SIG-M5 treated with dmso at 0.1 percent for 504 hours (cell line): ENCODE measurements at regions not wholly inside any gene's neighbourhood (a gene's known extent, or its start where the extent isn't known, plus 50 kb on each side); places are given as distances from the start of the nearest gene placed in this dataset.
"Not testable (repeated sequence)": the region's sequence is repeated elsewhere in the genome, so short reads cannot be mapped to it uniquely, and the experiment has no call there.

Source experiments
- DNase-seq: peaks from one replicate; lab custom pipeline; 2025; ENCODE audit not compliant: unreplicated experiment; lab: John Stamatoyannopoulos, UW

- DNase-seq: peak; percentile 44
These were observed 324.2 kb downstream of the AEBP2 start for GRCh38 chr12:19763488-19763887.

DNA sequence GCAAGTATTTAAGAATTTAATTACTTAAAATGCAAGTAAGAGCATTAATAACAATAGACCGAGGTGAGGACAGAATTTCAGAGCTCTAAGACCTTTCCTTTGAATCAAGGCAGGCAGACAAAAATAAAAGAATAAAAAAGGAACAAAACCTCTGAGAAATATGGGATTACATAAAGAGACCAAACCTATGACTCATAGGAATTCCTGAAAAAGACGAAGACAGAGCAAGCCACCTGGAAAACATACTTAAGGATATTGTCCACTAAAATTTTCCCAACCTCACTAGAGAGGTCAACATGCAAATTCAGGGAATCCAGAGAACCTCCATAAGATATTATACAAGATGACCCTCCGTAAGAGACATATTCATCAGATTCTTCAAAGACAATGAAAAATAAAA, 325.1 kb downstream of the AEBP2 start:
- DNase-seq: no peak

- no peak for DNase-seq
These were observed 332.6 kb downstream of the AEBP2 start for GRCh38 chr12:19771858-19772257.

DNA sequence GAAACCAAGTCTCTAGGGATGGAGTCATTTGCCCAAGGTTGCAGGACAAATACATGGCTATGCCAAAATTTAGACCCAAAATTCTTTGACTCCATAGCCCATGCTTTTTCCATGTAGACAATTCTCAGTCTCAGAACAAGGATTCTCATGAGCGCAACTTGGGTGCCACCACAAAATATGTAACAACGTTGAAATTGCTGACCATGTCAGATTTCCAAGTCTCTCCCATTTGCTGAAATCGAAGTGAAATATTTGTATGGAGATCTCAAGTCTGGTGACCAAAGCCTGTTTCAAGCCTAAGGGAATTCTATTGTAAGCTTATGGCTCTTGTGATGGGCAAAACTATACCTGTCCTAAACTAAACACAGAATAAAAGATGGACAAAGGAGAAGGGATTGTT, 333.5 kb downstream of the AEBP2 start:
- DNase-seq: no peak

DNA sequence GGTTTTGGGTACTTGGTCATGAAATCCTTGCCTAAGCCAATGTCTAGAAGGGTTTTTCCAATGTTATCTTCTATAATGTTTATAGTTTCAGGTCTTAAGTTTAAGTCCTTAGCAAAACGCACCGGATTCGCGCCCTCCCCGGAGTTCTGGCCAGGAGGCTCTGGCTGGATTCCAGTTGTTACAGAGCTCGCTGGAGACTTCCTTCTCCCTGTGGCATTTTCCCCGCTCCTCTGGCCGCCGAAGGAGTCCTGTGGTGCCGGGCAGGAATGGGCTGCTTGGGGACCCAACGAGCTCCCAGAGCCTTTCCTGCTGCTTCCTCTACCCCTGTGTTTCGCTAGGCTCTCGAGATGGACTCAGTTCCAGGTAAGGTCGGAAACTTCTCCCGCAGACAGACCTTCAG, 335.9 kb downstream of the AEBP2 start:
- no peak for DNase-seq

- DNase-seq: not testable (repeated sequence)
These were observed 336.7 kb downstream of the AEBP2 start for GRCh38 chr12:19775976-19776375.

- peak; percentile 38 for DNase-seq
These were observed 338.9 kb downstream of the AEBP2 start for GRCh38 chr12:19778172-19778571.

- no peak for DNase-seq
These were observed 339.5 kb downstream of the AEBP2 start for GRCh38 chr12:19778797-19779196.

- DNase-seq: no peak
These were observed 340.2 kb downstream of the AEBP2 start for GRCh38 chr12:19779395-19780056.

DNA sequence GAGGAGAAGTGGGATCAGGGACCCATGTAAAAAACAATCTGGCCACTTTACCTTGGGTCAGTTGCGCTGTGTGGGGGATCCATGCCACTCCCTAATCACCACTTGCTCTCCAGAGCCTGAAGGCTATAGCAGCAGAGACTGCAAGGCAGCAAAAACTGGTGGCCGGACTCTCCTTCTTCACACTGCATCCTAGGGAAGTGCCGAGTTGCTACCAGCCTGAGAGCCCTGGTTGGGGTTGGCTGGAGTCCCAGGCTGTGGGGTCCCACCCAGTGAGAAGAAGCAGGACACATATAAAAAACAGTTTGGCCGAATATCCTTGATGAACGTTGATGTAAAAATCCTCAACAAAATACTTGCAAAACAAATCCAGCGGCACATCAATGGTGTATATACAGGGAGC, 341.2 kb downstream of the AEBP2 start:
- DNase-seq: no peak

- no peak for DNase-seq
These were observed 344.5 kb downstream of the AEBP2 start for GRCh38 chr12:19783547-19784444.

GRCh38 chr12:19792028-19792427, 352.7 kb downstream of the AEBP2 start:
- DNase-seq: no peak

DNA sequence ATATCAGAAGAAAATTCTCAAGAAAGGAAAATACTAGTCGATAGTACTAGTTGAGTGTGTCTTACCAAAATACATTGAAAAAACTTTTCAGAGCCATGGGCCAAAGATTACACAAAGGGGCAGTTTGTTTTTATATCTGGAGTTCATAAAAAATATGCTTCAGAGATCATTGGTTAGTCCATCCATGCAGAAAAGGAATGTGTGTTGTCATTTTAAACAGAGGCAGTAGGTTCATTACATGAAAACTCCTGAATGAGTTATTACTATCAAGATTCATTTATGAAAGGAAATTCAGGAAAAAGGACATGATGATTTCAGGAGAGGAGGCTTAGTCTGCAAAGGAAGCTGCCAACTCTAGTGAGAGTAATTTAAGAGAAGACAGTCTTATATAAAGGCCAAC, 354.8 kb downstream of the AEBP2 start:
- no peak for DNase-seq

GRCh38 chr12:19799216-19799615, 359.9 kb downstream of the AEBP2 start:
- DNase-seq: no peak

DNA sequence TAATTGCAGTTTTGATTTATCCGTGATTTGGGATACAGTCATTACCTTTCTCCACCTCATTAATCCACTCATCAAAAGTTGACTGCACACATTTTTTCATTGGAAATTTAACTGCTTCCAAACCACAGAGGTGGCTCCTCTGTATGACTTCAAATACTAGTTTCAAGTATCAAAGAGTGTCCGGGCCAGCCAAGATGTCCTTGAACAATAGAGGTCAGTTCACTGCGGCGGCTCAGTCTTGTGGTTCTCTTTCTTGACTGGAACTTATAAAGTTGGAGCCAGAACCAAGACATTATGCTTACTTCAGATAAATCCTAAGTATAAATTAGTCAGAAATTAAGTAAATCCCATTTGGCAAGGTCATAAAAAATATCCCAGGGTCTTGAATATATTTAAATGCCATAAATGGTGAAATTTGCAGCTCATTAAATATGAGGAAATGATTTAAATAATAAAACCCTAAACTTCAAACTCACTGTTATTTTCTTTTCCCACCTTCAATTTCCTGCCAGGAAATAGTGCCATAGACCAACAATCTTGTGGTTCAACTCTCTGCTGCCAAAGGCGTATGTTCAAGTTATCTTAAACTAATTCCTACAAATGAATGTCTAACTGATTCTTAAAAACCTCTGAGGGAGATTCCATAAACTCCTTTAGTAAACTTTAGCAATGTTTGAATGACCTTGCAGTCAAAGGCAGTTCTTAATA, 360.8 kb downstream of the AEBP2 start:
- no peak for DNase-seq

GRCh38 chr12:19800884-19801283, 361.6 kb downstream of the AEBP2 start:
- no peak for DNase-seq

GRCh38 chr12:19801941-19802340, 362.6 kb downstream of the AEBP2 start:
- no peak for DNase-seq

- no peak for DNase-seq
These were observed 363.6 kb downstream of the AEBP2 start for GRCh38 chr12:19802915-19803314.

DNA sequence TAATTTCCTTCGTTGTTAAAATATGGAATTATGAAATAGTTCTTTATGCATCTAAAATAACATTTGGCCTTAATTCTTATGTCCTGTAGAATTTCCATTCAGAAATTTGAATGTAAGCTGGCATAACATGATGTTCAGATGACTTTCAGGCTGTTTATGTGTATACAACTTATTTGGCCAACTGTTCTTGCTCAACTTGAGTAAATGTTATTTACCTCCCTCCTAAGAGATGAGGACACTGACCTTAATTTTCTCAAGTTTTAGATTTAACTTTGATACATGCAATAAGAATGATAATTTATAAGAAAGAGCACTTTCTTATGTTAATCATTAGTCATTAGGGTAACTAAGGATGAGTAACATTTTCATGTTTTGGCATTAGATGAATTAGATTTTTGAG, 365.4 kb downstream of the AEBP2 start:
- no peak for DNase-seq

DNA sequence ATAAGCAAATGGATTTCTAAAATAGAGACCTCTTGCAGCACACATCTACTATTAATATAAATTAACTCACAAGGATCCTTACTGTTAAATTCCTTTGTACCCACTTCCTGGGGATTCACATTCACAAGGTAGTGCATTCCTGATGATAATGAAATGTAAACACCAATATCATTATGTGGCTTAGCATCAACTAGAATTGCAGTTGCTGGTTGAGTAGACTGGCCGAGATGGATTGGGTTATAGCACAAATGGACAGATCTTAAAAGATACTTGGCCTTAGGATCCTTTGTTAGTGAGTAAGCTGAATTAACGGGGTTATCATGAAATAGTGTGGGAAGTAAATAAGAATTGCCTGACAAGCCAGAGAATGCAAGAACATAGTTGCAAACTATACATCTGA, 369.1 kb downstream of the AEBP2 start:
- DNase-seq: no peak

GRCh38 chr12:19810213-19810612, 370.9 kb downstream of the AEBP2 start:
- DNase-seq: no peak

- no peak for DNase-seq
These were observed 372.6 kb downstream of the AEBP2 start for GRCh38 chr12:19811922-19812321.
